ENCODE measurements at regions not wholly inside any gene's neighbourhood (a gene's known extent, or its start where the extent isn't known, plus 50 kb on each side); places are given as distances from the start of the nearest gene placed in this dataset.

- no peak for ATAC-seq (ENCODE audit: insufficient number of reproducible peaks, low FRiP score, low read depth)
- Histone ChIP-seq H3K27ac (no peak overlapping the region), H3K9me3 (no peaks in the 10 kb centered on the region), H3K36me3 (no peaks in the 10 kb centered on the region), H3K4me3 (no peak overlapping the region), H3K4me1 (ENCODE audit: control insufficient read depth in 1 of 2, low read depth in 2 of 2) (peaks cover 0 to 8% of the 10 kb centered on the region in 2 donors), H3K27me3 (replicated peaks; ENCODE audit: insufficient read depth) (no peaks in the 10 kb centered on the region)
- TF ChIP-seq, protein P1, sequence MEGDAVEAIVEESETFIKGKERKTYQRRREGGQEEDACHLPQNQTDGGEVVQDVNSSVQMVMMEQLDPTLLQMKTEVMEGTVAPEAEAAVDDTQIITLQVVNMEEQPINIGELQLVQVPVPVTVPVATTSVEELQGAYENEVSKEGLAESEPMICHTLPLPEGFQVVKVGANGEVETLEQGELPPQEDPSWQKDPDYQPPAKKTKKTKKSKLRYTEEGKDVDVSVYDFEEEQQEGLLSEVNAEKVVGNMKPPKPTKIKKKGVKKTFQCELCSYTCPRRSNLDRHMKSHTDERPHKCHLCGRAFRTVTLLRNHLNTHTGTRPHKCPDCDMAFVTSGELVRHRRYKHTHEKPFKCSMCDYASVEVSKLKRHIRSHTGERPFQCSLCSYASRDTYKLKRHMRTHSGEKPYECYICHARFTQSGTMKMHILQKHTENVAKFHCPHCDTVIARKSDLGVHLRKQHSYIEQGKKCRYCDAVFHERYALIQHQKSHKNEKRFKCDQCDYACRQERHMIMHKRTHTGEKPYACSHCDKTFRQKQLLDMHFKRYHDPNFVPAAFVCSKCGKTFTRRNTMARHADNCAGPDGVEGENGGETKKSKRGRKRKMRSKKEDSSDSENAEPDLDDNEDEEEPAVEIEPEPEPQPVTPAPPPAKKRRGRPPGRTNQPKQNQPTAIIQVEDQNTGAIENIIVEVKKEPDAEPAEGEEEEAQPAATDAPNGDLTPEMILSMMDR (IDR thresholded peaks at IDR 0.05), result no peak
- no peak for DNase-seq (ENCODE audit: low spot score)
These were observed 189.9 kb upstream of the AJAP1 start for GRCh38 chr1:4464478-4464877.

DNA sequence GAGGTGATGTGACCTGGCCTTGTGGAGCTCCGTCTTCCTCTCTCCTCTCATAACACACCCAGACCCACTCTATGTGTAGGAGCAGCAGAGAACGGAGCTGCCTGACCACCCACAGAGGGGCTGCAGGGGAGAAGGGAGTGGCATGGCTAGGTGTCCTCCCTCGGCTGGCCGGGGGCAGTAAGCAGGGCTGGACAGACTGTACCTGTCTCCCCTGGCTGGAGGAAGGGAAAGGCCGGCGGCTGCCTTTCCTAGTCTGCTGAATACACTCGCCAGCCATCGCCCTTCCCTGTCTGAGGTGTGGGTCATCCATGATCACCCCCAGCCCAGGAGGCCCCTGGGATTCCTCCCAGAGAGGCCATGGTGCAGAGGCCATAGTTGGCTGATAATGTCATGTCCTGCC is 187.2 kb upstream of the AJAP1 start:
- TF ChIP-seq, protein P1 (IDR thresholded peaks at IDR 0.05), result no peak
- no peak for ATAC-seq (ENCODE audit: insufficient number of reproducible peaks, low FRiP score, low read depth)
- DNase-seq (ENCODE audit: low spot score), result no peak
- H3K4me3 ChIP-seq, result no peak overlapping the region
- H3K9me3 ChIP-seq, result no peaks in the 10 kb centered on the region
- no peaks in the 10 kb centered on the region for H3K27me3 ChIP-seq (replicated peaks; ENCODE audit: insufficient read depth)
- H3K36me3 ChIP-seq, result no peaks in the 10 kb centered on the region
- no peak overlapping the region for H3K27ac ChIP-seq
- H3K4me1 ChIP-seq (ENCODE audit: control insufficient read depth in 1 of 2, low read depth in 2 of 2), result peaks cover 0 to 8% of the 10 kb centered on the region in 2 donors

GRCh38 chr1:4468386-4468785 is 186.0 kb upstream of the AJAP1 start:
- H3K27me3 ChIP-seq (replicated peaks; ENCODE audit: insufficient read depth), result no peaks in the 10 kb centered on the region
- no peak overlapping the region for H3K27ac ChIP-seq
- DNase-seq (ENCODE audit: low spot score) (no peak), ATAC-seq (ENCODE audit: insufficient number of reproducible peaks, low FRiP score, low read depth) (no peak)
- H3K36me3 ChIP-seq, result no peaks in the 10 kb centered on the region
- TF ChIP-seq, protein P1 (IDR thresholded peaks at IDR 0.05), result no peak
- H3K4me3 ChIP-seq, result no peak overlapping the region
- no peaks in the 10 kb centered on the region for H3K9me3 ChIP-seq
- no peaks in the 10 kb centered on the region for H3K4me1 ChIP-seq (ENCODE audit: control insufficient read depth in 1 of 2, low read depth in 2 of 2)

GRCh38 chr1:4468804-4469514 is 185.4 kb upstream of the AJAP1 start:
- no peak for ATAC-seq (ENCODE audit: insufficient number of reproducible peaks, low FRiP score, low read depth)
- H3K27ac ChIP-seq, result no peak overlapping the region
- H3K27me3 ChIP-seq (replicated peaks; ENCODE audit: insufficient read depth), result no peaks in the 10 kb centered on the region
- H3K4me3 ChIP-seq, result no peak overlapping the region
- H3K9me3 ChIP-seq, result no peaks in the 10 kb centered on the region
- TF ChIP-seq, protein P1 (IDR thresholded peaks at IDR 0.05), result no peak
- no peaks in the 10 kb centered on the region for H3K36me3 ChIP-seq
- no peaks in the 10 kb centered on the region for H3K4me1 ChIP-seq (ENCODE audit: control insufficient read depth in 1 of 2, low read depth in 2 of 2)
- DNase-seq (ENCODE audit: low spot score), result no peak

GRCh38 chr1:4476394-4476793 is 178.0 kb upstream of the AJAP1 start:
- DNase-seq (ENCODE audit: low spot score) (no peak), ATAC-seq (ENCODE audit: insufficient number of reproducible peaks, low FRiP score, low read depth) (no peak)
- TF ChIP-seq, protein P1 (IDR thresholded peaks at IDR 0.05), result no peak
- Histone ChIP-seq H3K27ac (no peak overlapping the region), H3K4me3 (no peak overlapping the region), H3K36me3 (no peaks in the 10 kb centered on the region), H3K27me3 (replicated peaks; ENCODE audit: insufficient read depth) (no peaks in the 10 kb centered on the region), H3K4me1 (ENCODE audit: control insufficient read depth in 1 of 2, low read depth in 2 of 2) (no peaks in the 10 kb centered on the region), H3K9me3 (peaks cover 5% of the 10 kb centered on the region)
